GM12874 (cell line): ENCODE measurements at regions not wholly inside any gene's neighbourhood (a gene's known extent, or its start where the extent isn't known, plus 50 kb on each side); places are given as distances from the start of the nearest gene placed in this dataset.

ENCODE experiments used
- CTCF ChIP-seq: IDR thresholded peaks from 2 replicates; pipeline ENCODE4 v1.5.1; 2011; ENCODE audit warnings: low read depth, mild to moderate bottlenecking, control low read depth, low read length, moderate library complexity; ENCODE audit not compliant: insufficient read depth

DNA sequence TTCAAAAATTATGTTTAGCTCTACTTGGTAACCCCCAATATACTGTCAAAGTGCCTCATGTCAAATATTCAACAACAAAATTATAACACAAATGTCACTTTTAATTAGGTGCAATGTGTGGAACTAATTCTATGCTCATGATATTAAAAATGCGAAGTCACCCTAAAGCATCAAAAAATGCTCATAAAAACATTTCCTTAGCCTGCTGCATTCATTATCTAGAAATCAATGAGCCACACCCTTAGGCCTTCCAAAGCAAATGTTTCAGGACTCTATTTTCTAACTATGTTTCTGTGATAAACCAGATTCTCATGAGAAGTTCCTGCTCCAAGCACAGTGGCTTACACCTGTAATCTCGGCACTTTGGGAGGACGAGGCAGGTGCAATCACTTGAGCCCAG is 75.0 kb upstream of the ANK3 start:
- no peak for TF ChIP-seq CTCF

GRCh38 chr10:60463746-60464145 is 74.1 kb upstream of the ANK3 start:
- TF ChIP-seq CTCF: no peak

DNA sequence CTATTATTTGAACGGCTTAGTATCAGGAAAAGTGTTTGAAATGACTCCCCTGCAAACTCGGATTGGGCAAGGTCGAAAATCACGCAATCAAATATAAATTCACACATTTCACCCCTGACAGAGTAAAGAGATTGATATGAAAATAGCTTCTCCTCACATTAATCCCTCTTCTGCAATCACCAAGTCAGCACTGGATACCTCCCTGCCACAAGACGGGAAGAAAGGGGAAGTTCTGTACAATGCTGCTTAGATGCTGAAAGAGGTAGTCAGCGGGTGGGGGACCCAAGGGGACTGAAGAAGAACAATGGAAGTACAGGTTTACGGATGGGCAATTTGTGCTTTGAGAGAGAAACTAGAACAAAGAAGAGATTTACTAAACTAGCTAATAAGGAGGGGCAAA is 72.0 kb upstream of the ANK3 start:
- TF ChIP-seq CTCF: no peak

DNA sequence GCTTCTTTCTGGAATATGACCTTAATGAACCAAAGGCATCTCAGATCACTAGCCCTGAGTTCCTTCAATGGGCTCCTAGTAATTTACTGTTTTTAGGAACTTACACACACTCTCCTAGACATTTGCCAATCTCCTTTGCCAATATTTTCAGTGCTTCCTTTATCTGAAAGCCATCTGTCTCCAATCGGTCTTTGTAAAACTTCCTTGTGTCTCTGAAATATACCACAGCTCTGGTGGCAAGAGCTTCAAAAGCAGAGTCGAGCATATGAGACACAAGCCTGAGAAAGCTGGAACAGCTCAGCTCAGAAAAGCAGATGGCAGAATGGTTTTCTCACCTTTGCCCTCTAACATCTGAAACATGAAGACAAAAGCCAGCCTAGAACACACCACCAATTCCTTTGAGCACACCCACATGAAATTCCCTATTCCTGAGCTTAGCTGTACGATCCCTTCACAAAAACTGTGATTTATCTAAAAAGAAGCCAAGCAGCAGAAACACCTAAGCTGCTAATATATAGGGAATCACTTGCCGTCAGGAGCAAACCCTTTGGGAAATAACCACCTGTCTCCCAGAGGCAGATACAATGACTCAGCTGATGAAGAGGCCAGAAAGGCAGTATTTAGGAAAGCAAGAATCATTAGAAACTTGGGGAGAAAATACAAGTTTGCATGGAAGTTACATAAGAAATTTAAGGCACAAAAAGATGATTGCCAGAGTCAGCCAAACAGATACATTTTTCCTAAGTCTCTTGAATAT is 70.2 kb upstream of the ANK3 start:
- no peak for TF ChIP-seq CTCF

GRCh38 chr10:60456053-60456452 is 66.4 kb upstream of the ANK3 start:
- no peak for TF ChIP-seq CTCF

DNA sequence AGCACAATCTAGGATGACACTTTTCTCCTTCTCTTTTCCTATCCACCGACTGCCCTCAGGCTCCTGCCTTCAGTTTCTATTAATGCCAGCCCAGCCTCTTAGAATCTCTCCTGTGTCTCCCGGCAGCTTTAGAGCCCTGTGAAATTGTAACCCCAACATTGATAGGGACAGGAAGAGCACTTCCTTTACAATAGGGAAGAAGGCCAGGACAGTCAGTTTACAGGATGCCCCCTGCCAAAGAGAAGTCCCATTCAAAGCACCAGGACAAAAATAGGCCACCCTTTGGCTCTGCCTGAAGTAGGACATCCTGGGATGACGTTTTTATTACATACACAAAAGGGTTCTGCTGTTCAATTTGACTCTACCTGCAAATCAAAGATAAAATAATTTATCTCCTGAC is 64.7 kb upstream of the ANK3 start:
- no peak for TF ChIP-seq CTCF

DNA sequence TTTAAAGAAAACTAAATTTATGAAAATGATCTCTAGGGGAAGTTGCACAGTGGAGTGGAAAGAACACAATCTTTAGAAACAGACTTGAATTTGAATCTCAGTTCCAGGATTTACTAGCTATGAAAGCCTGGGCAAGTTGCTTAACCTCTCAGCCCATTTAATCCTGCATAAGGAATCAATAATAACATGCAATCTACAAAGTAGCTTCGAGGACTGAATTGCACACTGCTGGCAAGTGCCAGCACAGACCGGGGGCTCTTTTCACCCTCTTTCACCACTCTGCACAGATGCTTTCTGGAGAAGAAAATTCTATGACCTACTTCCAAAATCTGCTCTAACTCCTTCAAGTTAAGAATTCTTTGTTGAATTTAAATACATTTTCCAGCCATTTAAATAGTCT is 63.4 kb upstream of the ANK3 start:
- TF ChIP-seq CTCF: no peak
